Activated CD8-positive, alpha-beta memory T cell treated with anti-CD3 and anti-CD28 coated beads for 4 hours (primary cell): ENCODE measurements at regions not wholly inside any gene's neighbourhood (a gene's known extent, or its start where the extent isn't known, plus 50 kb on each side); places are given as distances from the start of the nearest gene placed in this dataset.

Experiments used
- DNase-seq, 2 donors: peaks; one replicate each; pipeline ENCODE4 v3.0.0-alpha.2; 2020; ENCODE audit warnings: low read depth in 2 of 2

GRCh38 chr9:107431461-107431860 lies 58.1 kb downstream of the KLF4 start:
- no peak for DNase-seq

- no peak for DNase-seq
Observed at GRCh38 chr9:107430071-107430470, 59.5 kb downstream of the KLF4 start.

GRCh38 chr9:107426126-107426525 lies 63.4 kb downstream of the KLF4 start:
- DNase-seq = no peak

GRCh38 chr9:107425101-107426025 lies 64.2 kb downstream of the KLF4 start:
- DNase-seq = peak; percentile 2 to 3

DNA sequence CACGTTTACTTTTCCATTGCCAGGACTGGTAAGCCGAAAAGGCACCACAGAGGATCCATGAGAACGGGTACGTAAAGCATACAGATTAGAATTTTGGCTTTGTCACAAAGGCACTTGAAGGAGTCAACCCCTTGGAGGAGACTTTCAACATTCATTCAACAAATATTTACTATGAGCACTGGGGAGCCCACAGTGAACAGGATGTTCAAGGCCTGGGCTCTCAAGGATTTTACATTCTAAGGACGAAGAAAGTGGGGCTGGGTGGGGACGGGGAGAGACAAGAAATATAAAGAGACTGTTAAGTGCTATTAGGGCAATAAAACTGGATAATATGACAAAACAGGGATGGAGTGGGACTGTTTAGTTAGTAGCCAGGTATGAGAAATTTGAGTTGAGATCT lies 66.0 kb downstream of the KLF4 start:
- no peak for DNase-seq

GRCh38 chr9:107422189-107423185 lies 67.1 kb downstream of the KLF4 start:
- DNase-seq = no peak

DNA sequence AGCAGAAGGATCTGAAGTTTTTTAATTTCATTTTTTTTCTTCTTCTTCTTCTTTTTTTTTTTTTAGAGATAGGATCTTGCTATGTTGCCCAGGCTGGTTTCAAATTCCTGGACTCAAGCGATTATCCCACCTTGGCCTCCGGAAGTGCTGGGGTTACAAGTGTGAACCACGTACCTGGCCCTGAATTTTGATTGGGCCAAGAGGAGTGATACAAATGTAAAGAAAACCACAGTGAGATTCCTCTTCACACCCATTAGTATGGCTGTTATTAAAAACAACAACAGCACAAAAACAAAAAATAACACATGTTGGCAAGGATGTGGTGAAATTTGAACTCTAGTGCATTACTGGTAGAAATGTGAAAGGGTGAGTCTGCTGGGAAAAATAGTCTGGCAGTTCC lies 79.1 kb downstream of the KLF4 start:
- no peak for DNase-seq

- no peak for DNase-seq
Observed at GRCh38 chr9:107409581-107410389, 79.8 kb downstream of the KLF4 start.

DNA sequence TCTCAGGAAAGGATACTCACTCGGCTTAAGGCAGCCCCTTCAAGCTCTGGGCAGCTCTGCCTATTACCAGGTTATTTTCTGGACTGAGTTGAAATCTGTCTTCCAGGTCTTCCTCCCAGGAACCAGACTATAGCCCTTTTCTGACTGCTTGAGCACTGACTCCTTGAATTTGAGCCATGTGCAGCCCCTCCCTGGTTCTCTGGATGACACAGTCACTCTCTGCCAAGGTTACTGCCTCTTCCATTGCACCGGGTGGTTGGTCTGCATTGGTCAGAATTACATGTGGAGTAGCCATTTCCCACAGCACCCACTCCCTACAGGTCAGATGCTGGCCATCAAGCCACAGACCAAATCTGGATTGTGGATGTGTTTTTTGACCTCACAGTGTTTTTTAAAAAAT lies 81.9 kb downstream of the KLF4 start:
- DNase-seq = no peak

DNA sequence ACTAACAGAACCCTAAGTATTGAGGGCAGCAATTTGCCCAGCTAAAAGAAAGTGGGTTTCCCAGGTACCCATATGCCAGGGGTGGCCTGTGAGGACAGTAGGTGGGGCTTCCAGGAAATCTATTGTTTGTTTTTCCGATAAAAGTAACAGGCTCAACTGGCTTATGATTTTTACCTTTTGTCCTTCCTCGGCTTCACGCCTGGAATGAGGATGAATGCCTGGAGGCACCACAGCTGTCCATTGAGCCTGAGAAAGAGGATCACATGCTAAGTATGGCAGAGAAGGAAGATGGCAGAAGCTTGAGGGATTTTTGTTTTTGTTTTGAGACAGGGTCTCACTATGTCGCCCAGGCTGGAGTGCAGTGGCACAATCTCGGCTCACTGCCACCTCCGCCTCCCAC lies 84.1 kb downstream of the KLF4 start:
- no peak for DNase-seq

GRCh38 chr9:107404736-107405135 lies 84.8 kb downstream of the KLF4 start:
- DNase-seq = no peak

GRCh38 chr9:107404161-107404560 lies 85.4 kb downstream of the KLF4 start:
- no peak for DNase-seq

GRCh38 chr9:107397076-107398044 lies 92.2 kb downstream of the KLF4 start:
- no peak for DNase-seq

DNA sequence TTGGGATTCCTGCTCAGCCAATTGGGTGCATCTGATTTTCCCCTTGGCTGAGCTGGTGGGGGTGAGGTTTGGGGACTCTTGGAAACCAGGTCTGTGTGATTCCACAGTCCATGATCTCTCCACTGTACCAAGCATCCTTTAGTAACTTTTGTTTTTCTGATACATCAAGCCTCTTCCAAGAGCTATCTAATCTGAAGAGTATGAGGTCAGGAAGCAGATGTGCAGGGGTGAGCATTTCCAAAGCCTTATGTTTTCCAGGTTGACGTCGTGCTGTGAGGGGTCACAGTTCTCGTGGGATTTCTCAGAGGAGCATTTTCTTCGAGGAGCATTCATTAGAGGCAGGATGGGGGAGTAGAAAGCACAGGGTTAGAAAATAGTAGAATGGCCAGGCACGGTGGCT lies 95.3 kb downstream of the KLF4 start:
- DNase-seq = no peak

GRCh38 chr9:107390778-107391177 lies 98.8 kb downstream of the KLF4 start:
- no peak for DNase-seq

- DNase-seq = no peak
Observed at GRCh38 chr9:107390279-107390678, 99.3 kb downstream of the KLF4 start.

- DNase-seq = no peak
Observed at GRCh38 chr9:107389617-107390071, 99.9 kb downstream of the KLF4 start.

DNA sequence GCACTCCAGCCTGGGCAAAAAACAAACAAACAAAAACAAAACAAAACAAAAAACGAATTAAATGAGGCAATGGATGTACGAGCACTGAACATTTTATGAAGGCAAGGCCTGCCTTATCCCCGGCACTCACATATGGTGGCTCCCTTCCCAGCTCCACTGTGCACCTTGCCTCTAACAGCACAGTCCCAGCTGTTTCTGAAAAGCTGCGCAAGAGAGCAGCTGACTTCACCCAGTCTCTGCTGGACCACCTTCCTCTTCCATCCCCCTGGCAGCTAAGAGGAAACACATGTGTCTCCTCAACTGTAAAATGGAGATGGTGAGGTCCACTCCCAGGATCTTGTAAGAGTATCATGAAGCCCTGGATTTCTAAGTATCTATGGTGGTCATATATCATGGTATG lies 100.7 kb downstream of the KLF4 start:
- no peak for DNase-seq

GRCh38 chr9:107387409-107387808 lies 102.2 kb downstream of the KLF4 start:
- DNase-seq = no peak

DNA sequence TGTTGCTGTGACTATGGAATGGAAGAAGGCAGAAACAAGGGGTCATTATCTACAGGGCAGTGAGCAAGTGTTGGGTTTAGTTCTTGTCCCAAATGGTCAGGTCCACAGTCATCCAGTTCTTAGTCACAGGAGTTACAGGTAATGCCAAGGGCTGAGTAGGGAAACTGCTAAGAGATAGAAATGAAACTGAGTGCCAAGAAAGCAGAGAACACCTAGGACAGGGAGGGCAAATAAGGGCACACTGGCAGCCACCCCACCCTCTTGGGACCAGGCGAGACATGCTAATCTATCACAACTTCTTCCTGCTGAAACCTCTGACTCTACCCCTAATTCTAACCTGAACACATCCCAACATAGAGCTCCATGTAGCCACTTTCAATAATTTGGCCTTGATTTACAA lies 103.2 kb downstream of the KLF4 start:
- DNase-seq = no peak
